A673 (cell line): ENCODE measurements at regions not wholly inside any gene's neighbourhood (a gene's known extent, or its start where the extent isn't known, plus 50 kb on each side); places are given as distances from the start of the nearest gene placed in this dataset.

Source experiments
- EZH2 ChIP-seq: fragments of 200-600 bp; sonication (generic); IDR thresholded peaks from 2 replicates; pipeline ENCODE4 v1.6.1; 2017; ENCODE audit warnings: borderline replicate concordance, low read depth, mild to moderate bottlenecking, mixed read lengths, antibody characterized with exemption, low read length; ENCODE audit not compliant: poor library complexity, severe bottlenecking
- TF ChIP-seq, protein P1 (sequence below): fragments of 300-800, 200-600 bp; sonication (generic); conservative IDR thresholded peaks from 2 replicates; pipeline ENCODE4 v1.5.1; 2017; ENCODE audit warnings: low read depth, mild to moderate bottlenecking, antibody characterized with exemption, low read length, moderate library complexity, mixed read lengths

DNA sequence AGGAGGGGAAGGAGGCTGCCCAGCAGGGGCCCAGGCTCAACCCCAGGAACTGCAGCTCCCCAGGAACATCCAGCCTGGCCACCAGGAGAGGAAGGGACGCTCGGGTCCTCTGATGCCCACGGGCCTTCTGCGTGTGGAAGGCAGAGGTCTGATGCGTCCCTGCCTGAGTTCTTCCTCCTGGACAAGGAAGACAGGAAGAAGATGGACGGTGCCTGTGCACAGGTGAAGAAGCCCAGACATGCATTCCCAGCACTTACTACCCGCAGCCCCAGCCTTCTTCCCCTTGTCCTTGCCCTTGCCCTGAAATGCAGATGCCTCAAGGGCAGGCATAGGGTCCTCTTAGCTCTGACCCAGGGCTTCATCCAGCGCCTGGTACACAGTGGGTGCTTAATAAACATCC, 56.7 kb upstream of the IRX1 start:
- TF ChIP-seq, protein P1, sequence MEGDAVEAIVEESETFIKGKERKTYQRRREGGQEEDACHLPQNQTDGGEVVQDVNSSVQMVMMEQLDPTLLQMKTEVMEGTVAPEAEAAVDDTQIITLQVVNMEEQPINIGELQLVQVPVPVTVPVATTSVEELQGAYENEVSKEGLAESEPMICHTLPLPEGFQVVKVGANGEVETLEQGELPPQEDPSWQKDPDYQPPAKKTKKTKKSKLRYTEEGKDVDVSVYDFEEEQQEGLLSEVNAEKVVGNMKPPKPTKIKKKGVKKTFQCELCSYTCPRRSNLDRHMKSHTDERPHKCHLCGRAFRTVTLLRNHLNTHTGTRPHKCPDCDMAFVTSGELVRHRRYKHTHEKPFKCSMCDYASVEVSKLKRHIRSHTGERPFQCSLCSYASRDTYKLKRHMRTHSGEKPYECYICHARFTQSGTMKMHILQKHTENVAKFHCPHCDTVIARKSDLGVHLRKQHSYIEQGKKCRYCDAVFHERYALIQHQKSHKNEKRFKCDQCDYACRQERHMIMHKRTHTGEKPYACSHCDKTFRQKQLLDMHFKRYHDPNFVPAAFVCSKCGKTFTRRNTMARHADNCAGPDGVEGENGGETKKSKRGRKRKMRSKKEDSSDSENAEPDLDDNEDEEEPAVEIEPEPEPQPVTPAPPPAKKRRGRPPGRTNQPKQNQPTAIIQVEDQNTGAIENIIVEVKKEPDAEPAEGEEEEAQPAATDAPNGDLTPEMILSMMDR: no peak
- TF ChIP-seq EZH2: no peak
